ENCODE measurements at regions not wholly inside any gene's neighbourhood (a gene's known extent, or its start where the extent isn't known, plus 50 kb on each side); places are given as distances from the start of the nearest gene placed in this dataset.

DNA sequence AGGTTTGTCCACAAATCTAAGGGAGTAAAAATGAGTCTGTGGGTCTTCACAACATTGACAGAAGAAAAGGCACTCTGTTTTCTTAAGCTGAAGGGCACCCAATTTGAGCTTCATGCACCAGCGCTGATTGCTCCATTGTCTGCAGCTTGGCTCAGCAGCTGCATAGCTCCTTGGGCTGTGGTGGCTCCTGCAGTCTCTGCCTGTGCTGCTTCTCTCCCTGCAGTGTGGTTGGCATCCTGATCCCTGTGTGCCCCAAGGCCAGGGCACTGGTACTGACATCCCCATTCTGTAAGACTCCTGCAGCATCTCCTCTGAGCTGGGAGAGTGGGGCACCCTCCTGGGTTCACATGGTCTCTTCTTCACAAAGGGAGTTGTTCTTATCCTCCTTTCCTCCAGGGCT, 83.2 kb upstream of the B3GAT2 start:
- no peaks in the 10 kb centered on the region for H3K36me3 Mint-ChIP-seq (ENCODE audit: low read depth)
- H3K27ac Mint-ChIP-seq = no peak overlapping the region
- CTCF ChIA-PET = no interaction called here
- no peak for DNase-seq
- H3K4me1 Mint-ChIP-seq = no peaks in the 10 kb centered on the region
- H3K9me3 Mint-ChIP-seq = no peaks in the 10 kb centered on the region
- POLR2A ChIA-PET = no interaction called here
- no peak overlapping the region for H3K4me3 Mint-ChIP-seq
- no peaks in the 10 kb centered on the region for H3K27me3 Mint-ChIP-seq

DNA sequence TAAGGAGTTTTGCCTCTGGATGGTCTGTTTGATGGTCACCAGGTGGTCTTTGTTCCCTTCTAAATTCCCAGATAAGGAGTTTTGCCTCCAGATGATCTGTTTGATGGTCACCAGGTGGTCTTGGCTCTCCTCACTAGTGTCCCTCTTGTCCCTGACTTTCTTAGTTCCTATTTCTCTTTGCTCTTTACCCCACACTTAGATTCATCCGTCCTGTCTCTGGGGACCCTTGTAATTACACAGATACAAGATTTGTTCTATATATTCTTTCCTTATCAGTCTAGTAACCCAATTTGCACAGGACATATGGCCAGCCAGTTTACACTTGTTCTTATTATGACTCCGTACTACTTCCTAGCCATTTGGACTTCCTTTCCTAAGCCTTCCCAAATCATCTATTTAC, 84.0 kb upstream of the B3GAT2 start:
- POLR2A ChIA-PET = no interaction called here
- Mint-ChIP-seq H3K27me3 (no peaks in the 10 kb centered on the region), H3K36me3 (ENCODE audit: low read depth) (no peaks in the 10 kb centered on the region), H3K4me1 (no peaks in the 10 kb centered on the region), H3K27ac (no peak overlapping the region), H3K4me3 (no peak overlapping the region), H3K9me3 (no peaks in the 10 kb centered on the region)
- CTCF ChIA-PET = no interaction called here
- no peak for DNase-seq

GRCh38 chr6:71043902-71044301, 87.0 kb upstream of the B3GAT2 start:
- no peak overlapping the region for H3K27ac Mint-ChIP-seq
- H3K27me3 Mint-ChIP-seq = no peaks in the 10 kb centered on the region
- H3K4me1 Mint-ChIP-seq = no peaks in the 10 kb centered on the region
- no peaks in the 10 kb centered on the region for H3K36me3 Mint-ChIP-seq (ENCODE audit: low read depth)
- DNase-seq = no peak
- CTCF ChIA-PET = no interaction called here
- POLR2A ChIA-PET = no interaction called here
- no peaks in the 10 kb centered on the region for H3K9me3 Mint-ChIP-seq
- H3K4me3 Mint-ChIP-seq = no peak overlapping the region

DNA sequence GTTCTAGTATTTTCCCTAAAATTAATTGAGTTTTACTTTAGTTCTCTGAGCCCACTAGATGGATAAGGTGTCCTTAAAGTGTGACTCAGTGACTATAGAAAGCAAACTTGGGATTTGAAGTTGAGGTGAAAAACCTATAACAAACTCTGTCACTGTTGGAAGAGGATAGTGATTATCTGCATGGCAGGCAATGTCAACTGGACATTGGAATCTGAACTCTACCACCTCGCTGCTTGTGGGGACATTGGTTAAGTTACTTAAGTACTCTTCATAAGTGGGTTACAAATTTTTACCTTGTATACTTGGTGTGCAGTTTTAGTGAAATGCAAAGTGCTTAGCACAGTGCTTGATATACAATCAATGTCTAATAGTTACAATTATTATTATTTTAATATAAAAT, 87.9 kb upstream of the B3GAT2 start:
- ChIA-PET CTCF (no interaction called here), POLR2A (no interaction called here)
- no peak overlapping the region for H3K4me3 Mint-ChIP-seq
- no peaks in the 10 kb centered on the region for H3K4me1 Mint-ChIP-seq
- H3K36me3 Mint-ChIP-seq (ENCODE audit: low read depth) = no peaks in the 10 kb centered on the region
- H3K27ac Mint-ChIP-seq = no peak overlapping the region
- DNase-seq = no peak
- no peaks in the 10 kb centered on the region for H3K9me3 Mint-ChIP-seq
- H3K27me3 Mint-ChIP-seq = no peaks in the 10 kb centered on the region

GRCh38 chr6:71045296-71045695, 88.4 kb upstream of the B3GAT2 start:
- Mint-ChIP-seq H3K4me1 (no peaks in the 10 kb centered on the region), H3K36me3 (ENCODE audit: low read depth) (no peaks in the 10 kb centered on the region), H3K27me3 (no peaks in the 10 kb centered on the region), H3K27ac (no peak overlapping the region), H3K4me3 (no peak overlapping the region), H3K9me3 (no peaks in the 10 kb centered on the region)
- POLR2A ChIA-PET = no interaction called here
- CTCF ChIA-PET = no interaction called here
- DNase-seq = no peak

- POLR2A ChIA-PET = no interaction called here
- no peak for DNase-seq
- Mint-ChIP-seq H3K36me3 (ENCODE audit: low read depth) (no peaks in the 10 kb centered on the region), H3K4me3 (no peak overlapping the region), H3K27ac (no peak overlapping the region), H3K4me1 (no peaks in the 10 kb centered on the region), H3K9me3 (no peaks in the 10 kb centered on the region), H3K27me3 (no peaks in the 10 kb centered on the region)
- CTCF ChIA-PET = no interaction called here
Observed at GRCh38 chr6:71047417-71047816, 90.6 kb upstream of the B3GAT2 start.

DNA sequence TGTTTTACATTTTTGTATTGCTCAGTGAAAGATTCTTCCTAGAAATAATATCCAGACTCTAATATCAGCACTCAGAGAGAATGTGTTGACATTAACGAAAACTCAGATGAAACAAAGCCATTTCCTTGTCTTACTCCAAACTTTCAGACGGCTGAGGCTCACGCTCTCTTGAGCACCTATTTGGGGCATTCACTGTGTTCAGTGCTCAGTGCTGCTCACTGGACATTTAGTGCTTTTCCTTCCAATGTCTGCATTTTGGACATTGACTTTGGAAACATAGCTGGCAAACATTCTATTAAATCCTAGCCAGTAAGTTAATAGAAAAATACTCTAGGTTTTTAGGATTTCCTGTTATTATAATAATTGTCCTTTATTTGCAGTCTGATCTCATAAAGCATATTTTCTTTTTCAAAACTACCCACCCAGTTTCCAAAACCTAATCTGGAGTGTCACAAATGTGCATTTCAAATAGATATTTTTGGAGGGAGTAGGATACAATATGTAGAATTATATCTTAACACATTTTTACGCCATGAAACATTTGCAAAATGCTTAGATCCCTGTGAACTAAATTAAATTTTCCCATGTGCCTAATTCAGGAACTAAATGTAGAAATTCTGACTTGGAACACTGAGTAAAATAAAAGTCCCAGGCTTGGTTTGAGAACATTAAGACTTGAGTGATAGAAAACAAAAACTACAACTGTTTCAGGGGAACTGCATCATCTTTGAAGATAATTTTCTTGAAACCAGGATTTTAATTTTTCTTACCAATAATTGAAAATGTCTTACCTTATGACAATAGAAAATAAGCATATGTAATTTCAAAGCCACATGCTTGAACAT, 91.7 kb upstream of the B3GAT2 start:
- no peak overlapping the region for H3K4me3 Mint-ChIP-seq
- POLR2A ChIA-PET = no interaction called here
- no peaks in the 10 kb centered on the region for H3K36me3 Mint-ChIP-seq (ENCODE audit: low read depth)
- CTCF ChIA-PET = no interaction called here
- DNase-seq = no peak
- no peaks in the 10 kb centered on the region for H3K9me3 Mint-ChIP-seq
- H3K27ac Mint-ChIP-seq = no peak overlapping the region
- no peaks in the 10 kb centered on the region for H3K4me1 Mint-ChIP-seq
- H3K27me3 Mint-ChIP-seq = no peaks in the 10 kb centered on the region

DNA sequence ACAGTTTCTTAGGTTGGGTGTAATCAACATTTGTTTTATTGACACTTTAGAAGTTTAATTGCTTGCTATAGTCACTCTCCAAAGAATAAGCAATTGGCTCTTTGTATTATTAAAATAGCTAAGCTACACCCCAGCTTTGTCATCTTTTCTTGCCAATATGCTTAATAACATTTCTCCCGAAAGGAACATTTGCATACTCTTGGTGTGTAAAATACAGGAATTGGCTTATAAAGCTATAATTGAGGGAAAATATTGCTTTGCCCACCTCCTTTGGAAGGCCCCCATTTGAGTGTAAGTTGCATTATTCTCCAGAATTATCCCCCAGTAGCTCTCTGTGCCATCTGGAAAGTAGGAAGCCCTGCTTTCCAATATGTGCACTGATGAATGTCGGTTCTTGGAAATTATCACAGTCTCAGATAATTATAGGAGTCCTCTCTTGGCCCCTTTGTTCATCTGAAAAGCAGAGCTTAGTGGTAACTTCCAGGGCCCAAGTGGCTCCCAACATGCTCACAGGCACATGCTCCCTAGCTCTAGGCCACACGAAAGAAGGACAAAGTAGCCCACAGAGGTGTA, 92.4 kb upstream of the B3GAT2 start:
- DNase-seq = no peak
- Mint-ChIP-seq H3K9me3 (no peaks in the 10 kb centered on the region), H3K4me3 (no peak overlapping the region), H3K27ac (no peak overlapping the region), H3K4me1 (no peaks in the 10 kb centered on the region), H3K36me3 (ENCODE audit: low read depth) (no peaks in the 10 kb centered on the region), H3K27me3 (no peaks in the 10 kb centered on the region)
- CTCF ChIA-PET = no interaction called here
- POLR2A ChIA-PET = no interaction called here

- Mint-ChIP-seq H3K4me1 (no peaks in the 10 kb centered on the region), H3K36me3 (ENCODE audit: low read depth) (no peaks in the 10 kb centered on the region), H3K4me3 (no peak overlapping the region), H3K27ac (no peak overlapping the region), H3K27me3 (peaks cover 1% of the 10 kb centered on the region), H3K9me3 (no peaks in the 10 kb centered on the region)
- DNase-seq = no peak
- POLR2A ChIA-PET = no interaction called here
- CTCF ChIA-PET = no interaction called here
Observed at GRCh38 chr6:71053475-71053874, 96.6 kb upstream of the B3GAT2 start.

GRCh38 chr6:71056656-71057055, 99.8 kb upstream of the B3GAT2 start:
- no peaks in the 10 kb centered on the region for H3K9me3 Mint-ChIP-seq
- CTCF ChIA-PET = no interaction called here

DNA sequence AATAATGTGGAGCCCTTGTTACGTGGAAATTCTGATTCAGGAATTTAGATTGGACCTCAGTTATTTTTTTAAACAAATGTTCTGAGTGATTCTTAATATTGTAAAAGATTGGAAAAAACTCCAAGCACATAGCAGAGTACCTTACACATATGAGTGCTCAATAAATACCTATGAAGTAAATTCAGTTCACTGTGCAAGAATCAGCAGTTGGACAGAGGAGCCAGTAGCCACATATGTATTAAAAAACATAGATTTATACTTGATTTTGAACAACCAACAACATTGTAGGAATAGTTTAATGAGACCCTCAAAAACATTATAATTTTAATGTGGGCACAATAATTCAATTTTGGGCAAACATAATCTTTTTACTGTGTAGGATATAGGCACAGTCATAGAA, 109.3 kb upstream of the B3GAT2 start:
- H3K4me3 Mint-ChIP-seq = no peak overlapping the region
- H3K4me1 Mint-ChIP-seq = no peaks in the 10 kb centered on the region
- H3K9me3 Mint-ChIP-seq = no peaks in the 10 kb centered on the region
- DNase-seq = no peak
- H3K27ac Mint-ChIP-seq = no peak overlapping the region
- H3K36me3 Mint-ChIP-seq (ENCODE audit: low read depth) = no peaks in the 10 kb centered on the region
- CTCF ChIA-PET = no interaction called here
- no peaks in the 10 kb centered on the region for H3K27me3 Mint-ChIP-seq
- POLR2A ChIA-PET = no interaction called here

More at GRCh38 chr6:71056656-71057055, 99.8 kb upstream of the B3GAT2 start:
- POLR2A ChIA-PET = no interaction called here
- Mint-ChIP-seq H3K4me3 (no peak overlapping the region), H3K27ac (no peak overlapping the region), H3K4me1 (no peaks in the 10 kb centered on the region), H3K27me3 (peaks cover 1% of the 10 kb centered on the region), H3K36me3 (ENCODE audit: low read depth) (no peaks in the 10 kb centered on the region)
- DNase-seq = no peak

- H3K4me3 Mint-ChIP-seq = no peak overlapping the region
- ChIA-PET CTCF (no interaction called here), POLR2A (no interaction called here)
Observed at GRCh38 chr6:71067816-71068215, 111.0 kb upstream of the B3GAT2 start.

DNA sequence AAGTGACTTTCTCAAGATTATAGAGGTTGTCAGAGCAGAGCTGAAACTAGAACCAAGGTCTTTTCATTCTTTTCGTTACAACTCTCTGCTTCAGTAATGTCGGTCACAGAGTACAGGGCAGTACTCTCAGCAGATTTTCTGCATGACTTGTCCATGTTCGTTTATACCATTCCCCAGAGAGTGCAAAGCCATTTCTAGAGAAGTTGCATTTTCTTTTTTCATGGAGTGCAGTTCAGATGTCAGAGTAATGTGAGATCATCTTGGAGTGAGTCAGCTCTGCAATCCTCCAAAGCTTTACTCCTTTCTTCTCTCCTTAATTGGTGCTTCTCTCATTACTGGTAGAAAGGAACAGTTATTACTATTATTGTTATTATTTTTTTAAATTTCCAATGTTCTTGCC, 115.6 kb upstream of the B3GAT2 start:
- H3K4me1 Mint-ChIP-seq = no peaks in the 10 kb centered on the region
- H3K4me3 Mint-ChIP-seq = no peak overlapping the region
- no peaks in the 10 kb centered on the region for H3K9me3 Mint-ChIP-seq
- H3K27me3 Mint-ChIP-seq = peaks cover 2% of the 10 kb centered on the region
- H3K36me3 Mint-ChIP-seq (ENCODE audit: low read depth) = no peaks in the 10 kb centered on the region
- DNase-seq = no peak
- CTCF ChIA-PET = no interaction called here
- POLR2A ChIA-PET = no interaction called here
- no peak overlapping the region for H3K27ac Mint-ChIP-seq

More at GRCh38 chr6:71067816-71068215, 111.0 kb upstream of the B3GAT2 start:
- no peaks in the 10 kb centered on the region for H3K36me3 Mint-ChIP-seq (ENCODE audit: low read depth)
- no peaks in the 10 kb centered on the region for H3K9me3 Mint-ChIP-seq
- H3K4me1 Mint-ChIP-seq = no peaks in the 10 kb centered on the region
- no peak for DNase-seq
- no peaks in the 10 kb centered on the region for H3K27me3 Mint-ChIP-seq
- H3K27ac Mint-ChIP-seq = no peak overlapping the region

DNA sequence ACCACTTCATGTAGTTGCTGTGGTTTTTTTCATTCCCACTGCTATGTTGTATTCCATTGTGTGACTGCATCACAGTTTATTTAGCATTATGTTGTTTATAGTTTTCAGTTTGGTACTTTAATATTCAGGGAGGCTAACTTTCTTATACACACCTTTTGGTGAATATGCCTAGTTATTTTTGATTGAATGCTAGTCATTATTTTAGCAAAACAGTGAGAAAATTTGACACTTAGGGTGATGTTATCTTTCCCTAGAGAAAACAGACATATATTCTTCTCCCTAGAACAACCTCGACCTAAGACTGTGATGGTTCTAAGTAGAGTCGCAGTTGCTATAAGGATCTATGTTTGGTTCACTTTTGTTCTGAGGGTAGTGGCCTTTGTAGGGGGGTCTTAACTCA, 120.8 kb upstream of the B3GAT2 start:
- H3K27me3 Mint-ChIP-seq = peaks cover 2% of the 10 kb centered on the region
- no peaks in the 10 kb centered on the region for H3K36me3 Mint-ChIP-seq (ENCODE audit: low read depth)
- peaks cover 4% of the 10 kb centered on the region for H3K9me3 Mint-ChIP-seq
- POLR2A ChIA-PET = no interaction called here
- no peak overlapping the region for H3K27ac Mint-ChIP-seq
- DNase-seq = no peak
- no peak overlapping the region for H3K4me3 Mint-ChIP-seq
- CTCF ChIA-PET = no interaction called here
- H3K4me1 Mint-ChIP-seq = no peaks in the 10 kb centered on the region

Data from activated CD4-positive, alpha-beta T cell treated with anti-CD3 and anti-CD28 coated beads, Interleukin-2, amount 10 ng/mL, durations not matched to agents 7 days and 5 days (primary cell).